HG02642 (cell line): ENCODE measurements at regions not wholly inside any gene's neighbourhood (a gene's known extent, or its start where the extent isn't known, plus 50 kb on each side); places are given as distances from the start of the nearest gene placed in this dataset.

Experiments used
- ATAC-seq: cut with Tn5 transposase; IDR thresholded peaks from one replicate; pipeline ENCODE4 v1.9.1; 2021; ENCODE audit warnings: mild to moderate bottlenecking; ENCODE audit not compliant: unreplicated experiment, poor library complexity

GRCh38 chr4:22129454-22130029 is 181.0 kb upstream of the KCNIP4 start:
- no peak for ATAC-seq

GRCh38 chr4:22122062-22122461 is 173.5 kb upstream of the KCNIP4 start:
- no peak for ATAC-seq

- no peak for ATAC-seq
These were observed 166.7 kb upstream of the KCNIP4 start for GRCh38 chr4:22115262-22115661.

- no peak for ATAC-seq
These were observed 155.2 kb upstream of the KCNIP4 start for GRCh38 chr4:22103768-22104167.

GRCh38 chr4:22099896-22100295 is 151.3 kb upstream of the KCNIP4 start:
- no peak for ATAC-seq

- no peak for ATAC-seq
These were observed 149.0 kb upstream of the KCNIP4 start for GRCh38 chr4:22097596-22097995.

- no peak for ATAC-seq
These were observed 145.6 kb upstream of the KCNIP4 start for GRCh38 chr4:22094217-22094616.

GRCh38 chr4:22093126-22093525 is 144.6 kb upstream of the KCNIP4 start:
- ATAC-seq, result no peak

GRCh38 chr4:22091906-22092305 is 143.3 kb upstream of the KCNIP4 start:
- ATAC-seq, result no peak

- ATAC-seq, result no peak
These were observed 142.8 kb upstream of the KCNIP4 start for GRCh38 chr4:22091352-22091717.

- no peak for ATAC-seq
These were observed 142.2 kb upstream of the KCNIP4 start for GRCh38 chr4:22090661-22091351.

- ATAC-seq, result no peak
These were observed 129.0 kb upstream of the KCNIP4 start for GRCh38 chr4:22077571-22077970.

GRCh38 chr4:22072726-22073125 is 124.2 kb upstream of the KCNIP4 start:
- ATAC-seq, result no peak

GRCh38 chr4:22072240-22072639 is 123.7 kb upstream of the KCNIP4 start:
- ATAC-seq, result peak; percentile 24

GRCh38 chr4:22071749-22072148 is 123.2 kb upstream of the KCNIP4 start:
- peak; percentile 84 for ATAC-seq

- ATAC-seq, result no peak
These were observed 121.7 kb upstream of the KCNIP4 start for GRCh38 chr4:22070256-22070655.

GRCh38 chr4:22063613-22064012 is 115.0 kb upstream of the KCNIP4 start:
- no peak for ATAC-seq

GRCh38 chr4:22062676-22063075 is 114.1 kb upstream of the KCNIP4 start:
- no peak for ATAC-seq

- no peak for ATAC-seq
These were observed 107.4 kb upstream of the KCNIP4 start for GRCh38 chr4:22055954-22056353.

- ATAC-seq, result no peak
These were observed 103.5 kb upstream of the KCNIP4 start for GRCh38 chr4:22052076-22052475.

GRCh38 chr4:22048323-22048722 is 99.8 kb upstream of the KCNIP4 start:
- ATAC-seq, result no peak

- no peak for ATAC-seq
These were observed 99.2 kb upstream of the KCNIP4 start for GRCh38 chr4:22047793-22048192.
